GM23338 (cell line): ENCODE measurements at regions not wholly inside any gene's neighbourhood (a gene's known extent, or its start where the extent isn't known, plus 50 kb on each side); places are given as distances from the start of the nearest gene placed in this dataset.

Experiments used
- ATAC-seq: fragments of 200-7000 bp; cut with Tn5 transposase; 3 replicates; pipeline ENCODE4 v1.9.1; 2020
- DNase-seq: peaks from one replicate; pipeline ENCODE4 v3.0.0-alpha.2; 2015; ENCODE audit warnings: low spot score
- H2AFZ ChIP-seq: fragments of 200-600 bp; sonication (generic); 2 replicates; pipeline ENCODE4 v1.8.0; 2016; ENCODE audit warnings: antibody characterized with exemption, mild to moderate bottlenecking, moderate library complexity
- H3F3A ChIP-seq: fragments of 200-600 bp; sonication (generic); replicated peaks from 2 replicates; pipeline ENCODE4 v1.8.0; 2017; ENCODE audit warnings: antibody characterized with exemption, mixed run types, low read depth
- H3K27ac ChIP-seq: fragments of 200-600 bp; sonication (generic); 2 replicates; pipeline ENCODE4 v1.6.1; 2016; ENCODE audit warnings: low read depth
- H3K27me3 ChIP-seq: fragments of 200-600 bp; sonication (generic); 2 replicates; pipeline ENCODE4 v1.8.0; 2016; ENCODE audit warnings: mild to moderate bottlenecking, mixed run types, moderate library complexity; ENCODE audit not compliant: insufficient read depth
- H3K36me3 ChIP-seq: fragments of 200-600 bp; sonication (generic); 2 replicates; pipeline ENCODE4 v1.8.0; 2016; ENCODE audit warnings: mild to moderate bottlenecking; ENCODE audit not compliant: insufficient read depth
- H3K4me1 ChIP-seq: fragments of 200-600 bp; sonication (generic); 2 replicates; pipeline ENCODE4 v1.8.0; 2016; ENCODE audit warnings: mild to moderate bottlenecking, moderate library complexity; ENCODE audit not compliant: insufficient read depth
- H3K4me2 ChIP-seq: fragments of 200-600 bp; sonication (generic); 2 replicates; pipeline ENCODE4 v1.7.1; 2017; ENCODE audit warnings: mixed run types
- H3K4me3 ChIP-seq: fragments of 200-600 bp; sonication (generic); 2 replicates; pipeline ENCODE4 v1.6.1; 2016; ENCODE audit warnings: mixed run types
- H3K79me2 ChIP-seq: fragments of 200-600 bp; sonication (generic); replicated peaks from 2 replicates; pipeline ENCODE4 v1.8.0; 2017; ENCODE audit warnings: mild to moderate bottlenecking; ENCODE audit not compliant: insufficient read depth
- H3K9me2 ChIP-seq: fragments of 200-600 bp; sonication (generic); 2 replicates; pipeline ENCODE4 v1.8.0; 2017; ENCODE audit not compliant: insufficient read depth
- H4K20me1 ChIP-seq: fragments of 200-600 bp; sonication (generic); replicated peaks from 2 replicates; pipeline ENCODE4 v1.8.0; 2017; ENCODE audit warnings: mild to moderate bottlenecking; ENCODE audit not compliant: insufficient read depth
- H3K27ac Mint-ChIP-seq: 2 replicates; pipeline ENCODE4 v1.8.0; 2020; ENCODE audit warnings: inconsistent platforms, mild to moderate bottlenecking, moderate library complexity, mixed read lengths
- H3K27me3 Mint-ChIP-seq: 3 replicates; pipeline ENCODE4 v1.8.0; 2022; ENCODE audit warnings: low read depth, mild to moderate bottlenecking, moderate library complexity, mixed read lengths, inconsistent platforms; ENCODE audit not compliant: insufficient read depth, poor library complexity
- H3K36me3 Mint-ChIP-seq: 3 replicates; pipeline ENCODE4 v1.8.0; 2021; ENCODE audit warnings: low read depth, mild to moderate bottlenecking, inconsistent platforms, moderate library complexity, mixed read lengths
- H3K4me1 Mint-ChIP-seq: 3 replicates; pipeline ENCODE4 v1.8.0; 2020; ENCODE audit warnings: mild to moderate bottlenecking, inconsistent platforms, mixed read lengths
- H3K4me3 Mint-ChIP-seq: 3 replicates; pipeline ENCODE4 v1.8.0; 2021; ENCODE audit warnings: moderate library complexity, mild to moderate bottlenecking, inconsistent platforms, mixed read lengths
- H3K9me3 Mint-ChIP-seq: 3 replicates; pipeline ENCODE4 v1.8.0; 2020; ENCODE audit warnings: moderate library complexity, mild to moderate bottlenecking, inconsistent platforms, mixed read lengths
- CREB1 ChIP-seq: fragments of 250-450 bp; sonication (Bioruptor Pico); IDR thresholded peaks from 2 replicates; pipeline ENCODE4 v1.5.0; 2020; ENCODE audit warnings: low read depth, mild to moderate bottlenecking, moderate library complexity
- CTCF ChIP-seq, 2 experiments: fragments of 200-600 bp in 1 of 2; sonication (generic) in 1 of 2; conservative IDR thresholded peaks; 2 replicates each; pipeline versions ENCODE4 v1.5.1 to v1.6.1; 2016 to 2017; ENCODE audit warnings: antibody characterized with exemption in 2 of 2, low read depth in 2 of 2, mild to moderate bottlenecking in 2 of 2, moderate library complexity in 1 of 2
- EZH2 ChIP-seq: fragments of 200-600 bp; sonication (generic); IDR thresholded peaks from one replicate; pipeline ENCODE4 v1.8.0; 2017; ENCODE audit warnings: antibody characterized with exemption, mild to moderate bottlenecking, low read depth; ENCODE audit not compliant: unreplicated experiment
- EZH2phosphoT487 ChIP-seq: fragments of 200-600 bp; sonication (generic); IDR thresholded peaks from one replicate; pipeline ENCODE4 v1.8.1; 2018; ENCODE audit warnings: antibody characterized with exemption; ENCODE audit not compliant: unreplicated experiment
- JUNB ChIP-seq: IDR thresholded peaks from one replicate; pipeline ENCODE4 v1.6.1; 2016; ENCODE audit warnings: antibody characterized with exemption; ENCODE audit not compliant: unreplicated experiment
- NANOG ChIP-seq: IDR thresholded peaks from 2 replicates; pipeline ENCODE4 v1.6.1; 2016; ENCODE audit warnings: antibody characterized with exemption, borderline replicate concordance
- POLR2AphosphoS5 ChIP-seq: IDR thresholded peaks from 2 replicates; pipeline ENCODE4 v1.6.1; 2016; ENCODE audit warnings: antibody characterized with exemption, low read depth
- REST ChIP-seq: IDR thresholded peaks from one replicate; pipeline ENCODE4 v1.6.1; 2018; ENCODE audit warnings: antibody characterized with exemption; ENCODE audit not compliant: unreplicated experiment
- STAT1 ChIP-seq: IDR thresholded peaks from one replicate; pipeline ENCODE4 v1.6.1; 2016; ENCODE audit warnings: antibody characterized with exemption; ENCODE audit not compliant: unreplicated experiment
- ZNF114 ChIP-seq: fragments of 250-450 bp; sonication (Bioruptor Pico); IDR thresholded peaks from 2 replicates; pipeline ENCODE4 v1.5.0; 2020; ENCODE audit warnings: mild to moderate bottlenecking, moderate library complexity
- ZNF331 ChIP-seq: fragments of 250-450 bp; sonication (Bioruptor Pico); IDR thresholded peaks from 2 replicates; pipeline ENCODE4 v1.5.0; 2020; ENCODE audit warnings: low read depth, mild to moderate bottlenecking, moderate library complexity
- TF ChIP-seq, protein P1 (sequence below): fragments of 250-450 bp; sonication (Bioruptor Pico); IDR thresholded peaks from 2 replicates; pipeline ENCODE4 v1.5.0; 2020; ENCODE audit warnings: mild to moderate bottlenecking, moderate library complexity
- TF ChIP-seq, protein P2 (sequence below): IDR thresholded peaks from 2 replicates; pipeline ENCODE4 v1.6.1; 2016; ENCODE audit warnings: antibody characterized with exemption

DNA sequence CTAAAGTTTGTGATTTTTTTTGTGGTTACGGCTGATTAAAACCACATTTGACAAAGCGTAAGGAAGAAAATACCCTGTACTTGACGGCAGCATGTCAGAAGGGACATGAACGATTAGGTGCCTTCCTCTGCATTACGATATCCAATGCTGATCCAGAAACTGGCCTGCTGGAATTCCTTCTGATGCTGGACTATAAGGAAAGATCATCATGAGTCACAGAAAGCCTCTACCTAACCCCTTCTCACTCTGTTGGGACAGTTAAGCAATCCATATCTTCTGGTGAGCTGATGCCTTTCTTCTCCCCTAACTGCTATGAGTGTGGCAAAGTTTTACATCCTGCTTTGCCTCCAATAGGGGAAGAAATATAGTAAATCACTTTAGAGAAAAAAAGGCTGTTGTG lies 78.4 kb upstream of the PAPPA start:
- H3K4me2 ChIP-seq, result no peak overlapping the region
- no peak for ATAC-seq
- no peak overlapping the region for H3K27ac ChIP-seq

More for the DNA sequence above, 78.4 kb upstream of the PAPPA start:
- Mint-ChIP-seq H3K27me3 (no peaks in the 10 kb centered on the region), H3K4me1 (no peaks in the 10 kb centered on the region), H3K36me3 (no peaks in the 10 kb centered on the region), H3K9me3 (no peaks in the 10 kb centered on the region), H3K27ac (no peak overlapping the region), H3K4me3 (no peak overlapping the region)
- DNase-seq, result no peak
- no peak overlapping the region for H3K4me3 ChIP-seq
- H2AFZ ChIP-seq, result peak overlapping the region; percentile 38; the same call in 1 of the 2 replicates
- no peaks in the 10 kb centered on the region for H4K20me1 ChIP-seq
- peaks cover 6% of the 10 kb centered on the region; the same call in 1 of the 2 replicates for H3K9me2 ChIP-seq
- H3K27me3 ChIP-seq, result no peaks in the 10 kb centered on the region
- no peaks in the 10 kb centered on the region for H3K4me1 ChIP-seq
- no peaks in the 10 kb centered on the region for H3K79me2 ChIP-seq
- no peaks in the 10 kb centered on the region; the same call in 1 of the 2 replicates for H3K36me3 ChIP-seq
- H3F3A ChIP-seq, result no peaks in the 10 kb centered on the region
- no peak for TF ChIP-seq POLR2AphosphoS5
- no peak for TF ChIP-seq ZNF114 (CRISPR knock-in tag)
- TF ChIP-seq STAT1, result no peak
- no peak for TF ChIP-seq NANOG
- no peak for TF ChIP-seq EZH2
- TF ChIP-seq ZNF331 (CRISPR knock-in tag), result no peak
- TF ChIP-seq, protein P1, sequence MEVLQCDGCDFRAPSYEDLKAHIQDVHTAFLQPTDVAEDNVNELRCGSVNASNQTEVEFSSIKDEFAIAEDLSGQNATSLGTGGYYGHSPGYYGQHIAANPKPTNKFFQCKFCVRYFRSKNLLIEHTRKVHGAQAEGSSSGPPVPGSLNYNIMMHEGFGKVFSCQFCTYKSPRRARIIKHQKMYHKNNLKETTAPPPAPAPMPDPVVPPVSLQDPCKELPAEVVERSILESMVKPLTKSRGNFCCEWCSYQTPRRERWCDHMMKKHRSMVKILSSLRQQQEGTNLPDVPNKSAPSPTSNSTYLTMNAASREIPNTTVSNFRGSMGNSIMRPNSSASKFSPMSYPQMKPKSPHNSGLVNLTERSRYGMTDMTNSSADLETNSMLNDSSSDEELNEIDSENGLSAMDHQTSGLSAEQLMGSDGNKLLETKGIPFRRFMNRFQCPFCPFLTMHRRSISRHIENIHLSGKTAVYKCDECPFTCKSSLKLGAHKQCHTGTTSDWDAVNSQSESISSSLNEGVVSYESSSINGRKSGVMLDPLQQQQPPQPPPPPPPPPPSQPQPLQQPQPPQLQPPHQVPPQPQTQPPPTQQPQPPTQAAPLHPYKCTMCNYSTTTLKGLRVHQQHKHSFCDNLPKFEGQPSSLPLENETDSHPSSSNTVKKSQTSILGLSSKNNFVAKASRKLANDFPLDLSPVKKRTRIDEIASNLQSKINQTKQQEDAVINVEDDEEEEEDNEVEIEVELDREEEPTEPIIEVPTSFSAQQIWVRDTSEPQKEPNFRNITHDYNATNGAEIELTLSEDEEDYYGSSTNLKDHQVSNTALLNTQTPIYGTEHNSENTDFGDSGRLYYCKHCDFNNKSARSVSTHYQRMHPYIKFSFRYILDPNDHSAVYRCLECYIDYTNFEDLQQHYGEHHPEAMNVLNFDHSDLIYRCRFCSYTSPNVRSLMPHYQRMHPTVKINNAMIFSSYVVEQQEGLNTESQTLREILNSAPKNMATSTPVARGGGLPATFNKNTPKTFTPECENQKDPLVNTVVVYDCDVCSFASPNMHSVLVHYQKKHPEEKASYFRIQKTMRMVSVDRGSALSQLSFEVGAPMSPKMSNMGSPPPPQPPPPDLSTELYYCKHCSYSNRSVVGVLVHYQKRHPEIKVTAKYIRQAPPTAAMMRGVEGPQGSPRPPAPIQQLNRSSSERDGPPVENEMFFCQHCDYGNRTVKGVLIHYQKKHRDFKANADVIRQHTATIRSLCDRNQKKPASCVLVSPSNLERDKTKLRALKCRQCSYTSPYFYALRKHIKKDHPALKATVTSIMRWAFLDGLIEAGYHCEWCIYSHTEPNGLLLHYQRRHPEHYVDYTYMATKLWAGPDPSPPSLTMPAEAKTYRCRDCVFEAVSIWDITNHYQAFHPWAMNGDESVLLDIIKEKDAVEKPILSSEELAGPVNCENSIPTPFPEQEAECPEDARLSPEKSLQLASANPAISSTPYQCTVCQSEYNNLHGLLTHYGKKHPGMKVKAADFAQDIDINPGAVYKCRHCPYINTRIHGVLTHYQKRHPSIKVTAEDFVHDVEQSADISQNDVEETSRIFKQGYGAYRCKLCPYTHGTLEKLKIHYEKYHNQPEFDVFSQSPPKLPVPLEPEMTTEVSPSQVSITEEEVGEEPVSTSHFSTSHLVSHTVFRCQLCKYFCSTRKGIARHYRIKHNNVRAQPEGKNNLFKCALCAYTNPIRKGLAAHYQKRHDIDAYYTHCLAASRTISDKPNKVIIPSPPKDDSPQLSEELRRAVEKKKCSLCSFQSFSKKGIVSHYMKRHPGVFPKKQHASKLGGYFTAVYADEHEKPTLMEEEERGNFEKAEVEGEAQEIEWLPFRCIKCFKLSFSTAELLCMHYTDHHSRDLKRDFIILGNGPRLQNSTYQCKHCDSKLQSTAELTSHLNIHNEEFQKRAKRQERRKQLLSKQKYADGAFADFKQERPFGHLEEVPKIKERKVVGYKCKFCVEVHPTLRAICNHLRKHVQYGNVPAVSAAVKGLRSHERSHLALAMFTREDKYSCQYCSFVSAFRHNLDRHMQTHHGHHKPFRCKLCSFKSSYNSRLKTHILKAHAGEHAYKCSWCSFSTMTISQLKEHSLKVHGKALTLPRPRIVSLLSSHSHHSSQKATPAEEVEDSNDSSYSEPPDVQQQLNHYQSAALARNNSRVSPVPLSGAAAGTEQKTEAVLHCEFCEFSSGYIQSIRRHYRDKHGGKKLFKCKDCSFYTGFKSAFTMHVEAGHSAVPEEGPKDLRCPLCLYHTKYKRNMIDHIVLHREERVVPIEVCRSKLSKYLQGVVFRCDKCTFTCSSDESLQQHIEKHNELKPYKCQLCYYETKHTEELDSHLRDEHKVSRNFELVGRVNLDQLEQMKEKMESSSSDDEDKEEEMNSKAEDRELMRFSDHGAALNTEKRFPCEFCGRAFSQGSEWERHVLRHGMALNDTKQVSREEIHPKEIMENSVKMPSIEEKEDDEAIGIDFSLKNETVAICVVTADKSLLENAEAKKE (CRISPR knock-in tag), result no peak
- no peak for TF ChIP-seq CTCF (conservative IDR thresholded peaks at IDR 0.05; ENCODE audit: low read depth in 2 of 2)
- no peak for TF ChIP-seq REST
- TF ChIP-seq JUNB, result no peak
- no peak for TF ChIP-seq EZH2phosphoT487
- TF ChIP-seq CREB1, result no peak
- TF ChIP-seq, protein P2, sequence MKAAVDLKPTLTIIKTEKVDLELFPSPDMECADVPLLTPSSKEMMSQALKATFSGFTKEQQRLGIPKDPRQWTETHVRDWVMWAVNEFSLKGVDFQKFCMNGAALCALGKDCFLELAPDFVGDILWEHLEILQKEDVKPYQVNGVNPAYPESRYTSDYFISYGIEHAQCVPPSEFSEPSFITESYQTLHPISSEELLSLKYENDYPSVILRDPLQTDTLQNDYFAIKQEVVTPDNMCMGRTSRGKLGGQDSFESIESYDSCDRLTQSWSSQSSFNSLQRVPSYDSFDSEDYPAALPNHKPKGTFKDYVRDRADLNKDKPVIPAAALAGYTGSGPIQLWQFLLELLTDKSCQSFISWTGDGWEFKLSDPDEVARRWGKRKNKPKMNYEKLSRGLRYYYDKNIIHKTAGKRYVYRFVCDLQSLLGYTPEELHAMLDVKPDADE, result no peak
